HEK293 (cell line): ENCODE measurements at regions not wholly inside any gene's neighbourhood (a gene's known extent, or its start where the extent isn't known, plus 50 kb on each side); places are given as distances from the start of the nearest gene placed in this dataset.

Experiments used
- REST ChIP-seq: fragments of 450-650 bp; formaldehyde crosslinking; IDR thresholded peaks from 2 replicates; pipeline ENCODE4 v1.5.1; 2016; ENCODE audit warnings: missing biosample characterization, missing genetic modification characterization
- TRIM28 ChIP-seq: IDR thresholded peaks from 2 replicates; pipeline ENCODE4 v1.6.1; 2011; ENCODE audit warnings: low read length, control low read depth, borderline replicate concordance
- ZNF354C ChIP-seq: fragments of 450-650 bp; formaldehyde crosslinking; IDR thresholded peaks from 2 replicates; pipeline ENCODE4 v1.5.1; 2016; ENCODE audit warnings: missing biosample characterization, missing genetic modification characterization, low read depth, borderline replicate concordance
- ZNF785 ChIP-seq: fragments of 450-650 bp; formaldehyde crosslinking; IDR thresholded peaks from 2 replicates; pipeline ENCODE4 v1.5.1; 2016; ENCODE audit warnings: missing biosample characterization, missing genetic modification characterization

GRCh38 chr12:90290980-90291975 lies 582.6 kb upstream of the ATP2B1 start:
- no peak for TF ChIP-seq ZNF354C
- TF ChIP-seq ZNF785 (tag by site-specific recombination), result no peak
- no peak for TF ChIP-seq TRIM28
- TF ChIP-seq REST (tag by site-specific recombination), result no peak
